ES-I3 (cell line): ENCODE measurements at regions not wholly inside any gene's neighbourhood (a gene's known extent, or its start where the extent isn't known, plus 50 kb on each side); places are given as distances from the start of the nearest gene placed in this dataset.

ENCODE experiments used
- H3K36me3 ChIP-seq: 2 replicates; pipeline ENCODE4 v1.6.1; 2013; ENCODE audit warnings: mild to moderate bottlenecking, low read length, control low read depth, moderate library complexity; ENCODE audit not compliant: insufficient read depth
- H3K4me1 ChIP-seq: 2 replicates; pipeline ENCODE4 v1.6.1; 2013; ENCODE audit warnings: mild to moderate bottlenecking, control low read depth, low read length; ENCODE audit not compliant: insufficient read depth
- H3K9ac ChIP-seq: 2 replicates; pipeline ENCODE4 v1.6.1; 2013; ENCODE audit warnings: low read depth, mild to moderate bottlenecking, low read length, moderate library complexity
- H3K9me3 ChIP-seq: 2 replicates; pipeline ENCODE4 v1.6.1; 2013; ENCODE audit warnings: mild to moderate bottlenecking, low read length, moderate library complexity; ENCODE audit not compliant: control insufficient read depth, insufficient read depth

- Histone ChIP-seq H3K36me3 (no peaks in the 10 kb centered on the region), H3K9me3 (0 out of 2 replicates have a peak, but pooled peaks cover 3% of the 10 kb centered on the region), H3K4me1 (no peaks in the 10 kb centered on the region), H3K9ac (no peak overlapping the region)
Observed at GRCh38 chr11:116217441-116217840, 555.3 kb downstream of the BUD13 start.

DNA sequence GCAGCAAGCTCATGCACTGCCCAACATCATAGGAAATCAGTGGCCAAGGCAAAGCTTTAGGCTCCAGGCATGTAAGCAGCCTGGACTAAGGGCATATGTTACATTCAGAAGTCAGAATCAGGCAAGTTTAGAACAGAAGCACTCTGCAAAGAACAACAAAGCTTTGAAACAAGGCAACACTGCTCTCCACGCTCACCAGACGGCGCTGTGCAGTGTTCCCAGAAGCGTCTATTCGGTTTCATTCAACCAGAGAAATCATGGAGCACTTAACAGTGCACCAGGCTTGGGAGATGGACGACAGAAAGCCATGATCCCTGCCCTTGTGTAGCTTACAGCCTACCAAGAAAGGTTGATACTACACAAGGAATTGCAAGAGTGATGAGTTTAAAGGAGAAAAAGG, 555.8 kb downstream of the BUD13 start:
- Histone ChIP-seq H3K4me1 (no peaks in the 10 kb centered on the region), H3K36me3 (no peaks in the 10 kb centered on the region), H3K9me3 (0 out of 2 replicates have a peak, but pooled peaks cover 3% of the 10 kb centered on the region), H3K9ac (no peak overlapping the region)

DNA sequence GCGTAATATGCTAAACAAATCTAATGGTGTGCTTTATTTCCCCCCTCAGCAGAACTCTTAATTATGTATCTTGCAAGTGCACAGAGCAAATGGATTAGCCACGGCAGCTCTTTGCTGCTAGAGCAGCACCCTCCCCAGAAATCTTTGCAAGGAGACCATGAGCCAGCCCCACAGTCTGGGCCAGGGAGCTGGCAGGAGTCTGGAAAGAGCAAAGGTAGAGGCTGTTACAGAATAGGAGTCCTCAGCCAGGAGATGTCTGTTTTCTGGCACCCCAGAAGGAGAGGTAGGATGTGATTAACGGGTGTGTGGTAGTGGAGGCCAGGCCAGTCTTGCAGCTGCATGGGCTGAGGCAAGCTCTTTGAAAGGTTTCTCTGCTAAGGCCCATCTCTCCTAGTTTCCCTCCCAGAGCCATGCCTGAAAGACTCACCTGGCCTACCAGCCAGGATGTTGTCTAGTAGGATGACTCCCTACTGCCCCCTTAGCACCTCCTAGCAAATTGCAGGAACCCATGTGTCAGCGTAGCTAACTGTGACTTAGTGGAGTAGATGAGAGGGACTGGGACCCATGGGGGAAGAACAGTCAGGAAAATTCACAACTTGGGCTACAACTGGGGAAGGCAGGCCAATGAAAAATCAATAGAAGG, 557.2 kb downstream of the BUD13 start:
- no peaks in the 10 kb centered on the region for H3K4me1 ChIP-seq
- no peaks in the 10 kb centered on the region for H3K36me3 ChIP-seq
- 0 out of 2 replicates have a peak, but pooled peaks cover 3% of the 10 kb centered on the region for H3K9me3 ChIP-seq
- H3K9ac ChIP-seq, result no peak overlapping the region

DNA sequence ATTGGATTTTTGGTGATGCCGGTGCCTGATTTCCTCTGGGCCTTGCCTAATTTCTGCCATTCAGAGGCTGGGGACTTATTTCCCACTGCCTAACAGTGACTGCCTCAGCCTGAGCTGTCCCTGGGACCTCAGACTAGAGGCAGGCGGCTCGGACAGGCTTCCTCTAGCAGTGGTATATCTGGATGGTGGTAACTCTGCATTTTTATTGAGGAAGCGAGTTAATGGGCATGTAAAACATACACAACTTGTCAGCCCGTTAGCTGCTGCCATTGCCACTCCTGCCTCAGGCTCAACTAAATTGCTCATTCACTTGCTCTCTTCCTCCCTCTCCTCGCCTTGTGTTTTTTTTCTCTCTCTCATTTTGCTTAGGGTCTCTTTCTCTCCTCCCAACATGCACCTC, 561.6 kb downstream of the BUD13 start:
- no peaks in the 10 kb centered on the region for H3K36me3 ChIP-seq

DNA sequence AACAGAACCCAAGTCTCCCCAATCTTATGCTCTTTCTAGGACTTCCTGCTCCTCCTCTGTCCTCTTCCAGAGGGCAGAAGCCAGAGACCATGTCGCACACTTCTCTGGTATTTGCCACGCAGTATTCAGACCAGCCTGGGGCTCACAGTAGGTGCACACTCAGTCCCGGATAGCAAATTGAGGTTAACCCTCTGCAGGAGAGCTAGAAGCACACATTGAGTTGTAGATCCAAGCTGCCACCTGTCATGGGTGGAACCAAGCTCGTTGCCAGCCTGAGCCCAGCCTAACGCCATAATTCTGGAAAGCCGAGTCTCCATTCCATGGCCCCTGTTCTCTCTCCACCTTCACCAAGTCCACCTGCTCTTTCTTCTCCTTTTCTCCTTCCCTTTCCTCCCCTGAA, 562.1 kb downstream of the BUD13 start:
- H3K4me1 ChIP-seq, result no peaks in the 10 kb centered on the region
- no peaks in the 10 kb centered on the region for H3K9me3 ChIP-seq
- no peaks in the 10 kb centered on the region for H3K36me3 ChIP-seq
- no peak overlapping the region for H3K9ac ChIP-seq

More for the DNA sequence above, 561.6 kb downstream of the BUD13 start:
- Histone ChIP-seq H3K9me3 (no peaks in the 10 kb centered on the region), H3K9ac (no peak overlapping the region), H3K4me1 (no peaks in the 10 kb centered on the region)

- Histone ChIP-seq H3K9me3 (no peaks in the 10 kb centered on the region), H3K9ac (no peak overlapping the region), H3K36me3 (no peaks in the 10 kb centered on the region), H3K4me1 (no peaks in the 10 kb centered on the region)
Observed at GRCh38 chr11:116209255-116209654, 563.5 kb downstream of the BUD13 start.

GRCh38 chr11:116207421-116208141, 565.2 kb downstream of the BUD13 start:
- Histone ChIP-seq H3K36me3 (no peaks in the 10 kb centered on the region), H3K9ac (no peak overlapping the region), H3K9me3 (no peaks in the 10 kb centered on the region), H3K4me1 (no peaks in the 10 kb centered on the region)

GRCh38 chr11:116207019-116207418, 565.8 kb downstream of the BUD13 start:
- Histone ChIP-seq H3K9me3 (no peaks in the 10 kb centered on the region), H3K36me3 (no peaks in the 10 kb centered on the region), H3K4me1 (no peaks in the 10 kb centered on the region), H3K9ac (no peak overlapping the region)

DNA sequence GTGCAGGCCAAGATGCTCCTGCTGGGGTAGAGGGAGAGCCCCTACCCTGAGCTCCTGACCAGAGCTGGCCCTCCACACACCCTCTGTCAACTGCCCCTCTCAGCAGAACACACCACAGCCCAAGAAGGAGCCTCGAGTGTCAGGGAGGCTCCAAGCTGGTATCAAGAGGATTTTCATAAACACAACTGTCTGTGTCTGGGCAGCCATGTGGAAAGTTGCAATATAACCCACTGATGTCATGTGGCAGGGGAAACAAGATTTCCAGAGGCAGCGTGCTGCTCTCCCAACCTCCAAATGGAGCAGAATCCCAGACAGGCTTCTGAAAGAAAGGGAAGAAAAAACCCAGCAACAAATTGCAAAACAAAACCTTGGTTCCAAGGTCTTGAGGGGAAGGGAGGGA, 569.9 kb downstream of the BUD13 start:
- no peaks in the 10 kb centered on the region for H3K9me3 ChIP-seq
- no peaks in the 10 kb centered on the region for H3K36me3 ChIP-seq
- no peaks in the 10 kb centered on the region for H3K4me1 ChIP-seq
- H3K9ac ChIP-seq, result no peak overlapping the region

GRCh38 chr11:116200564-116200963, 572.2 kb downstream of the BUD13 start:
- no peaks in the 10 kb centered on the region for H3K4me1 ChIP-seq
- H3K9me3 ChIP-seq, result no peaks in the 10 kb centered on the region
- no peaks in the 10 kb centered on the region for H3K36me3 ChIP-seq
- H3K9ac ChIP-seq, result no peak overlapping the region

- Histone ChIP-seq H3K9ac (no peak overlapping the region), H3K9me3 (no peaks in the 10 kb centered on the region), H3K4me1 (no peaks in the 10 kb centered on the region), H3K36me3 (no peaks in the 10 kb centered on the region)
Observed at GRCh38 chr11:116199182-116199581, 573.6 kb downstream of the BUD13 start.

GRCh38 chr11:116194156-116194904, 578.5 kb downstream of the BUD13 start:
- H3K9me3 ChIP-seq, result no peaks in the 10 kb centered on the region
- peaks cover 9% of the 10 kb centered on the region for H3K4me1 ChIP-seq
- peak overlapping the region; percentile 81; the same call in 1 of the 2 replicates for H3K9ac ChIP-seq
- no peaks in the 10 kb centered on the region for H3K36me3 ChIP-seq

DNA sequence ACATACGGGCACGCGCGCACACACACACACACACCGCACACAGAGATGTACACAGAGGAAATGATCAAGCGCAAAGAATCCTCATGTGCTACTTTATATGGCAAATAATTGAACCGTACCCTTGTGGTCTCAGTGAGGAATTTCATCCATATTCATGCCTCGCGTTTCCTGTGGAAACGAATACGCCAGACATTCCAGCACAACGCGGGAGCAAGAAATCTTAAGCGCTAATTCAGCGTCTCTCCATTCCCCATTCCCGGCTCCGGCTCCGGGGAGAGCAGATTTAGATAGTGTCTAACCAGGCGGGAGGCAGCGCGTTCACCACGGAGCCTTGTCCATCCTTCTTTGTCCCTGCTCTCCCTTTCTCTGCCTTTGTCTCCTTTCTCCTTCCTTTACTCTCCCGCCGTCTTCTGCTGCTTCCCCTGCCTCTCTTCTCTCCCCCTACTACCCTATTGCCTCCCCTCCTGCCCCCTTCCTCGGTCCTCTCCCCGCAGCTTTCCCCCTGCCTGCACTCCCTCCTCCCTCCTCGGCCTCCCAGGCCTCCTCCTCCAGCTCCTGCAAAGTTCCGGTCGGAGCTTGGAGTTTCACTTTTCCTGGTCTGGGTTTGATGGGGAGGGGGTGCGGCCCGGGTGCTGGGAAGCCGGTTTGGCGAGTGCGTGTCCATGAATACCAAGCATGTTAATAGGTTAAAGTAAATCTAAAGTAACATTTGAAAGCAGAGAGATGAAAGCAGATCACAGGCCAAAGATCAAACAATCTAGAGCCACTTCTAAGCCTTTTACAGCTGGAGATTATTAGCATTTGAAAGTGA, 579.3 kb downstream of the BUD13 start:
- no peaks in the 10 kb centered on the region for H3K9me3 ChIP-seq
- peak overlapping the region; percentile 81 for H3K9ac ChIP-seq
- H3K36me3 ChIP-seq, result no peaks in the 10 kb centered on the region
- H3K4me1 ChIP-seq, result peaks cover 10% of the 10 kb centered on the region
